ENCODE measurements at regions not wholly inside any gene's neighbourhood (a gene's known extent, or its start where the extent isn't known, plus 50 kb on each side); places are given as distances from the start of the nearest gene placed in this dataset.

GRCh38 chrX:116823677-116824076 lies 360.9 kb upstream of the CT83 start:
- TF ChIP-seq CTCF (IDR thresholded peaks at IDR 0.05; ENCODE audit: insufficient read depth, low read length, poor library complexity, severe bottlenecking): no peak
- no peak for DNase-seq (ENCODE audit: low read depth)
- no peaks in the 10 kb centered on the region for H3K27me3 ChIP-seq (ENCODE audit: control insufficient read depth, insufficient read depth, low read length)
- no peaks in the 10 kb centered on the region for H3K36me3 ChIP-seq (ENCODE audit: control insufficient read depth, insufficient read depth, low read length)
- H3K4me3 ChIP-seq (ENCODE audit: low read depth, low read length): no peak overlapping the region

GRCh38 chrX:116806288-116806802 lies 343.6 kb upstream of the CT83 start:
- no peaks in the 10 kb centered on the region for H3K27me3 ChIP-seq (ENCODE audit: control insufficient read depth, insufficient read depth, low read length)
- no peak overlapping the region for H3K4me3 ChIP-seq (ENCODE audit: low read depth, low read length)
- H3K36me3 ChIP-seq (ENCODE audit: control insufficient read depth, insufficient read depth, low read length): no peaks in the 10 kb centered on the region
- TF ChIP-seq CTCF (IDR thresholded peaks at IDR 0.05; ENCODE audit: insufficient read depth, low read length, poor library complexity, severe bottlenecking): no peak
- no peak for DNase-seq (ENCODE audit: low read depth)

GRCh38 chrX:116801943-116802342 lies 339.2 kb upstream of the CT83 start:
- Histone ChIP-seq H3K36me3 (ENCODE audit: control insufficient read depth, insufficient read depth, low read length) (no peaks in the 10 kb centered on the region), H3K4me3 (ENCODE audit: low read depth, low read length) (no peak overlapping the region), H3K27me3 (ENCODE audit: control insufficient read depth, insufficient read depth, low read length) (no peaks in the 10 kb centered on the region)
- DNase-seq (ENCODE audit: low read depth): no peak
- TF ChIP-seq CTCF (IDR thresholded peaks at IDR 0.05; ENCODE audit: insufficient read depth, low read length, poor library complexity, severe bottlenecking): no peak

GRCh38 chrX:116781926-116782325 lies 319.1 kb upstream of the CT83 start:
- Histone ChIP-seq H3K36me3 (ENCODE audit: control insufficient read depth, insufficient read depth, low read length) (no peaks in the 10 kb centered on the region), H3K4me3 (ENCODE audit: low read depth, low read length) (no peak overlapping the region), H3K27me3 (ENCODE audit: control insufficient read depth, insufficient read depth, low read length) (no peaks in the 10 kb centered on the region)
- no peak for DNase-seq (ENCODE audit: low read depth)
- TF ChIP-seq CTCF (IDR thresholded peaks at IDR 0.05; ENCODE audit: insufficient read depth, low read length, poor library complexity, severe bottlenecking): no peak

GRCh38 chrX:116757491-116757890 lies 294.7 kb upstream of the CT83 start:
- H3K27me3 ChIP-seq (ENCODE audit: control insufficient read depth, insufficient read depth, low read length): no peaks in the 10 kb centered on the region
- H3K36me3 ChIP-seq (ENCODE audit: control insufficient read depth, insufficient read depth, low read length): no peaks in the 10 kb centered on the region
- TF ChIP-seq CTCF (IDR thresholded peaks at IDR 0.05; ENCODE audit: insufficient read depth, low read length, poor library complexity, severe bottlenecking): no peak
- no peak overlapping the region for H3K4me3 ChIP-seq (ENCODE audit: low read depth, low read length)
- no peak for DNase-seq (ENCODE audit: low read depth)

- Histone ChIP-seq H3K36me3 (ENCODE audit: control insufficient read depth, insufficient read depth, low read length) (no peaks in the 10 kb centered on the region), H3K4me3 (ENCODE audit: low read depth, low read length) (no peak overlapping the region), H3K27me3 (ENCODE audit: control insufficient read depth, insufficient read depth, low read length) (no peaks in the 10 kb centered on the region)
- TF ChIP-seq CTCF (IDR thresholded peaks at IDR 0.05; ENCODE audit: insufficient read depth, low read length, poor library complexity, severe bottlenecking): no peak
- no peak for DNase-seq (ENCODE audit: low read depth)
Observed at GRCh38 chrX:116756958-116757357, 294.2 kb upstream of the CT83 start.
